ENCODE measurements at regions not wholly inside any gene's neighbourhood (a gene's known extent, or its start where the extent isn't known, plus 50 kb on each side); places are given as distances from the start of the nearest gene placed in this dataset.

DNA sequence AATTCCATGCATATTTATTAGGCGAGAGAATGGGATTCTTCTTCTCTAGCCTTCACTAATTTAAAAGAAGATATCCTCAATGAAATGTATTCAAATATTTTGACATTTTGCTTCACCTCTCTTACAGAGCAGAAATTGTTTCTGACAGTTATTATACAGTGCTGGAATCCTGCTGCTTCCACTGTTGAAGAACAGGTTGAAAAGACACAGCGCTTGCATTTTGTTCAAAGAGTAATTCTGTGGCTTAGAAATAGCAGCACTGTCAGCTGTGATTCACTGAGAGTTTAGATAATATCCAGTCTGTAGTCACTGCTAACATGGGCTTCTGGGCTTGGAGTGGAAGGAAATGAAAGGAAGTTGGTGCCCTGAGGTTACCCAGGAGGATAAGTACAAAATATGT, 117.1 kb upstream of the FBXL4 start:
- DNase-seq: no peak

DNA sequence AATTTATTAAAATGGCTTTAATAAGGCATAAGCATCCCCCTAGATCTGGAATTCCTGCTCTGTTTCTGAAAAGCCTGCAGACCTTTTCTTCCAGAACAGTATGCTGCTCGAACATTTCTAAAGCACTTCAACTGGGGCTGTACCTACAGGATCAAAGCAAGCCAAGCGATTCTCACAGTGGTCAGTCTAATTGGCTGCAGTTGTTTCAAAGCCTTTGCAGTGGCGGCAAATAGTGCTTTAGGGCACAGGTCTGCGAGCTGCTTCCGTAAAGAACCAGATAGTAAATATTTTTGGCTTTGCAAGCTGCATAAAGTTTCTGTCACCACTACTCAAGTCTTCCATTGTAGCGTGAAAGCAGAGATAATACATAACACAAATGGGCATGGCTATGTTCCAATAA, 88.9 kb upstream of the FBXL4 start:
- DNase-seq: no peak

DNA sequence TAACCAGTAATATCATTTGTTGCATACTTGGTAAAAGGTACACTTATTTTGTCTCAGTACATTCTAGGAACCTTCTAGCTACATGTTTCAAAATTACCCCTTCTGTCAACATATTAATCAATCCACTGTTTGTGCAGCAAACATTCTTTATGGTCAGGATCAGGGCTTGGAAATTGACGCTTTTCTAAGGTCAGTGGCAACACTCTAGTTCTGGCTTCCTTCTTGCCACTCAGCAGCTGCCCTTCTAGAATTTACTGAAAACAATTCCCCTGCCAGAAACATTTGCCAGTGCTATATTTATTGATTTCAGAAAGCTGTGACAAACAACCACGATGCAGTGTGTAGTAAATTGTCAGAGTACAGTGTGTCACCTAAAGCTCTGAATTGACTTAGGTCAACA, 84.7 kb upstream of the FBXL4 start:
- DNase-seq: no peak

DNA sequence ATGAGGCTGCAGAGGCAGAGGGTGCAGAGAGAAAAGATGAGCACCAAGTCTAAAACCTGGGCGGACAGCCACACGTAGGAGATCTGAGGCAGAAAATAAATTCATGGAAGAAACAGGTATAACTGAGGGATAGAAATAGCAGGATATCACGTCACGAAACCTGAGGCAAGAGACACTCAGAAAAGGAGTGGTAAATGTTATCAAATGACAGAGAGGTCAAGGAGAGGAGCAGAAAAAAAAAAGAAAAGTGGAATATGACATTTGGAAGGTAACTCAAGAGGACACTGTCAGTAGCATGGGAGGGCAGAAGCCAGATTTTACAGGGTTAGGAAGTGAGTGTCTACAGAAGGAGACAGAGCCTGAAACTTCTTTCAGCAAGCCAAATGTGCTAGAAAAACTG, 84.2 kb upstream of the FBXL4 start:
- no peak for DNase-seq

DNA sequence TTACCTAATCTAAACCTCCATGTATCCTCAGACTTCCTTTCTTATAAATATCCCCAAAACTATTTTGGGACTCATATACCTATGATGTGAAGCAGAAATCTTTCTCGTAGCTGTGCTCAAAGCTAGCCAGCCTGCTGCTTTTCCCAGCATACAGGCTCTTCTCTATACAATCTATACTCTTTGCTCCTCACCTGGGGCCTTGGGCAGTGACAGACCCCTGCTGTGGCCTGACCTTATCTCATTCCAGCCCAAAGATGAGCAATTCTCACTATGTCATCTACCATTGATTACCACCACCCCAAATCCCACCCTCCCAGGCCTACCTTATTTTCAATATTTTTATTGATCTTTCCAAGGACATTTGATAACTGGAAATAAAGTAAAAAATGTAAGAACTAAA, 83.2 kb upstream of the FBXL4 start:
- DNase-seq: no peak

DNA sequence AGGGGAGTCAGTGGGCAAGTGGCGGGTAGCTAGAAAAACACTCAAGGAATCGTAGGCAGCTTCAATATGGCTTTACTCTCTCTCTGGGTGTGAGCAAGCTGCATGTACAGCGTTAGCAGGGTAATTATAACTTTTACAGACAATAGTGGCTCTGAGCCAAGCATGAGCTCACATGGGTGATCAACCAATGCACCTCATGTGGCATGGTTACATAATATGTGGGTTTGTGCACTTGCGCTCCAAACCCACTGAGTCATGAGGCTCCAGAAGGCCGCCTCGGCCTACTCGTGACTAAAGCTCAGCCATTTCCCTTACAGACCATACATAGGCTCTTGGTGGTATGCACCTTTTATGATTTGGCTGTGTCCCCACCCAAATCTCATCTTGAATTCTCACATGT, 78.4 kb upstream of the FBXL4 start:
- no peak for DNase-seq

DNA sequence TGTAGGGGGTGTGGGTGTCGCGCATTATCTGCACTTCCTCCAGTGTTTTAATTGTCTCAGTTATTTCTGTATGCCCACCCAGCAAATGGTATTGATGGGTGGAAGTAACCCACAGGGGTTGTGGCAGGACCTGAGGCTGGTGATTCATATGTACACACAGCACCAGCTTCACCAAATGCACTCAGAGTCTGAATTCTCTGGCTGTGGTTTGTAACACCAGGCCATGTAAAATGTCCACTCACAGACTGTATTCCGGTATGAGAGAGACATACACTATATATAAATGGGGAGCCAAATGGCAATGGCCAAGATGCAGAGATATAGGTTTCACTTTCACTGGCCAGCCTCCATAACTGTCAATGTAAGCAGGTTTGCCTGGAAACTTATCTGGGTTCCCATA, 76.3 kb upstream of the FBXL4 start:
- DNase-seq: no peak

DNA sequence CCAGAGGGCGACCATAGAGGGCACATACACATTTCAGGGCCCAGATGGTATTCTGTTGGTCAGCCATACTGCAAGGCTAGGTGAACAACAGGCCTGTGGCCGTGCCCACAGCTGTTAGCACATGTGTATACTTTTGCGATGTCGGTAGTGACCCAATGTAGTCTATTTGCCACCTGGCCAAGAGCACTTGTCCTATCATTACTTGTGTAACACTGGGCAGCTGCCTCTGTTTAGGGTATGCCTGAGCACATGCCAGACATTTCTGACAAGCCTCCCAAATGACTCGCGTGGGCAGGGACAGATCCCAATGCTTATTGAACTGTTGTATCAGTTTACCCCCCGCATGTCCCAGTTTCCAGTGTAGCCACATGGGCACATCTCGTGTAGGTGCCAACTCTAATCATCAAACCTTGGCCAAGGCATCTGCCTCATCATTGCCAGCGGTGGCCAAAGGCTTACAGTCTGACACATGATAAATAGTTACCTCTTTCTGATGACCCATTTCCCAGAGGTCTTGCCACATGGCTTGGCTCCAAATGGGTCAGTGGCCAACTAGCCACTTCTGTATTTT, 74.4 kb upstream of the FBXL4 start:
- no peak for DNase-seq

DNA sequence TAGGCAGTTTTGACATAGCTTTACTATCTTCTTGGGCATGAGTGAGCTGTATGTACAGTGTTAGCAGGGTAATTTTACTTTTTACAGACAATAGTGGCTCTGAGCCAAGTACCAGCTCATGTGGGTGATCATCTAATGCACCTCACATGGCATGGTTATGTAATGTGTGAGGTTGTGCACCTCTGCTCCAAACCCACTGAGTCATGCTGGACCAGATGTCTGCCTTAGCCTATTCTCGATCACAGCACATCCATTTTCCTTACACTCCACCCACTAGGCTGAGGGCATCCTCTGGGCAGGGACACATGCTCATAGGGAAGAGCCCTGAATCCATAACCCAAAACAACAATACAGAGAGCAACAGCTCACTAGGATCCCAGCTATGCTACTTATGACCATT, 71.6 kb upstream of the FBXL4 start:
- no peak for DNase-seq

DNA sequence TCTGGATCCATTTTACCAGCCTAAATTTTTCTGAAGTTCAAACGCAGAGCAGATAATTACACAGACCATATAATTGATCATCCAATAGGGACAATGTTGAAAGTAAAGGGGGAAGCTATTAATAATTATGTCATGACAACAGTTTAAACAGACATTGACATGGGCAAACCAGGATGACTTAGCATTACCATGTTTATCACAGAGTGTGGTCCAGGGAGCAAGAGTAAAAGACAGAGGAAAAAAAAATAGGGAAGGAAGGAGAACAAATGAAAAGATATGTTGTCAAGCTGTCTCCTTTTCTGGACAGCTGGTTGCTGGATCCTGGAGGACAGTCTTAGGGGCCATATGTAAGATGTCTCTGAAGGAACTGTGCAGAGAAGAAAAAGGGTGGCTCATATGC, 69.4 kb upstream of the FBXL4 start:
- DNase-seq: no peak

DNA sequence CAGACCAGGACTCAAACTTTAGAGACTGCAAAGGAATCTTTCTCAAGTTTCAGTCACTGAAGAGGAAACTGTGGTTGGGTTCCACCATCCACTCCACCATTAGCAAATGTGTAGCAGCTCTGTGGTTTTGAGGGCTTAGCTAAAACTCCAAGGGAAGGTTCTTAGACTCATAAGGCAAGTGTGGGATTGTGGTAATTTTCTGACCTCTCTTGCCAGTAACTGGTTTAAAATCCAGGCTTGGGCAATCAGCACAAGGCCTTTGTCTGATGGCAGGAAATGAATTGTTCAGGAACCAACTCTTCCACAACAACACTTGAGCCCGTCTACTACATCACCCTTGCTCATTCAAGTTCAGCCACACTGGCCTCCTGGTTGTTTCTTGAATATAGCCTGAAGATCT, 68.6 kb upstream of the FBXL4 start:
- DNase-seq: no peak

DNA sequence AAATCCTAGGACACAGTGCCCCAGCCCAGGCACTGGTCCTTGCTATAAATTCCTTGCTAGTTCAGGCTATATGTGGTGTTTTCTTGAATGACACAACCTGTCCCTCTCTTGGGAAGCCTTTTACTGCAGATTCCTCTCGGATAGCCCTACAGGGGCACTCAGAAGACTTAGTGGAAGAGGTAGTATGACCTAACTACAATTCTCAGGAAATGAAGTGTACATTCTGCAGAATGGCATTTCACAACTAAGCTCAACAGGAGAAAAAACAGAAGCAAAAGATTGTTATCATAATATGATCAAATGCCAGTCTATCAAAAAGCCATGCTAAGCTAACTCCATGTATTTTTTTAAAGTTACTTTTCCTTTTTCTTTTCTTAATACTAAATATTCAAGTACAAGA, 66.3 kb upstream of the FBXL4 start:
- DNase-seq: no peak

DNA sequence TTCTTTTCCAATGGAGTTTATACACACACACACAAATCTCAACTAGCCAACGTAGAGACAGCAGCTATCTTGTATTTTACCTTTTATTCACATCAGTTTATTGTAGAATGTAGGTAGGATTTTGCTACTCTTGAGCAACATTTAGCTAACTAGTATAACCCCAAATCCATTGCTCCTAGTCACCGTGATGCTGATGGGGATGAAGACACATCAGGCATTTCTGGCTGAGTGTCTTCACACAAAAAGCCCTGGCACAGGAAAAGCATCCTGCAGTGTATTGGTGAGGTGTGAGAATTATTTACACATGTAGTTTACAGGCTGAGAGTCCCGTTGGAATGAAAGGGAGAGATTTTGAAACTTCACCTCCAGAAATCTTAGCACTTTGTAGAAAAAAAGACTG, 65.9 kb upstream of the FBXL4 start:
- no peak for DNase-seq

DNA sequence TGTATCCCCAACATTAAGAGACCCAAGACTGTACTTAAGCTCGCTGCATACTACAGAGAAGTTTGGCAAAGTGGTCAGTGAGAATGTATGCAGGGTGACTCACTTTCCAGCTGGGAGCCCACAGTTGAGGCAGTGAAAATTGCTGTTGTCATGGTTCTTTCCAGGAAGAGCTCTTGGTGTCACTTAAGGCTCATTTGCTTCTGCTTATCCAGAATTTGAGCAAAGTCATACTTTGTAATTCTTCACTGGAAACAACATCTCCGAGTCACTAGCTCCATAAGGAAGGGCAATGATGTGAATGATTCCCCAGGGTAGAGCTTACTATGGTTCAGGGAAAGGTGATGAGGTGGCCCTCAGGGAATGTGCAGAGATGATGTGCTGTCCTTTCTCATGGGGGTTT, 65.4 kb upstream of the FBXL4 start:
- peak; percentile 85 for DNase-seq

DNA sequence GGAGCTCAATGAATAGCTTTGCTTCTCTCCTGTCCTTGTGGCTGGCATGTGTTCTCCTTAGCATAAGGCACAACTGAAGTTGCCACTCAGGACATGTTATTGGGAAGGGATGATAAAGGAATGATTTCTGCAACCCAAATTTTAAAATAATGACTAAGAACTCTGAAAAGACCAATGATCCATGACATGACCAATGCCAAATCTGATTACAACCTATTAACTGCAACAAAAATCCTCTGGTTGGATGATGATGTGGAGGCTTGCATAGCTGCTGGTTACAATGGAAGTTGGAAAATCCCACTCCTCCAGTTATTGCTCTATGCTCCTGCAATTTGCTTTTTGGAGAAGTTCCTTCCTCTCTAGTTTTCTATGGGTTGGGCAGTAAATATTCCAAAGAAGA, 63.4 kb upstream of the FBXL4 start:
- DNase-seq: no peak

DNA sequence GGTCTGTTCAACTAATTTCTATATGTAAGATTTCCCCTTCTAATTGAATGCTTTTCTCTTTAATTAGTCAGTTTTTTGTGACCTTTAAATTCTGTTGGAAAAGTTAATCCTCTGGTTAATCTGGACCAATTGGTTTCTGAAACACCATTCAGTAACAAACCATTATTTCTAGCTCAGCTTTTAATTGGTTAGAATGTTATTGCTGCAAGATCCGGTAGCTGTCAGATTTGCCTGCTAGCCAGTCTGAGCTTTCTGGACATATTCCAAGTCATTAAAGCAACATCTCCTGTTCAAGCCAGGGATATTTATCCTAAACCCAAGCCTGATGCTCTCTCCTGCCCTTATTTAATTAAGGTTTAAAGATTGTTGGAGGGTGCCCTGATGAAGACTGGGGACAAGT, 55.1 kb upstream of the FBXL4 start:
- no peak for DNase-seq

DNA sequence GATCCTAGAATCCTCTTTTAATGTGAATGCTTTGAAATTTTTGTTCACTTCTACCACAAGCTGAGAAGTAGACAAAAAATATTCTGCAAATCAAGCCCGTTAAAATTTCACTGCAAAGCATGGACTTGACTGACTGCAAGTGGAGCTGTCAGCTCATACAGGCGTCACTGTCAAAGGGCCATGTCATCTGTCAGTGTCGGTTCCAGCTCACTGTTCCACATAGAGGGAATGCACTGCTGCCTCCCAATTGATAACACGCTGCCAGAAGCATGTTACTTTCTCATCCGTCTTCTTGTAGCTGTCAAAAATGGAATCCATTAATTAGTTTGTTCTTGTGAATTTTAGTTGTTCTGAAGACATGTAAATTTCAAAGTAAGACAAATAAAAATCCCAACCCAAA, 50.4 kb upstream of the FBXL4 start:
- DNase-seq: no peak

All from amniotic stem cell (primary cell).